HL-60 (cell line): ENCODE measurements at regions not wholly inside any gene's neighbourhood (a gene's known extent, or its start where the extent isn't known, plus 50 kb on each side); places are given as distances from the start of the nearest gene placed in this dataset.

Experiments used
- DNase-seq, 2 experiments: peaks; one replicate each; pipeline ENCODE4 v3.0.0-alpha.2; 2010 to 2020; ENCODE audit warnings: low read depth in 1 of 2, low spot score in 1 of 2
- H3K27ac ChIP-seq: fragments of 250-450 bp; sonication (Bioruptor Pico); replicated peaks from 2 replicates; pipeline ENCODE4 v1.5.1; 2020; ENCODE audit warnings: mild to moderate bottlenecking, moderate library complexity
- H3K27me3 ChIP-seq: fragments of 250-450 bp; sonication (Bioruptor Pico); 2 replicates; pipeline ENCODE4 v1.5.1; 2021; ENCODE audit warnings: mild to moderate bottlenecking, moderate library complexity; ENCODE audit not compliant: insufficient read depth, poor library complexity, severe bottlenecking
- H3K4me3 ChIP-seq: replicated peaks from 2 replicates; pipeline ENCODE4 v1.5.1; 2011; ENCODE audit warnings: mild to moderate bottlenecking, control low read depth, low read length; ENCODE audit not compliant: insufficient read depth
- GABPA ChIP-seq: IDR thresholded peaks from 2 replicates; pipeline ENCODE4 v1.6.1; 2012; ENCODE audit warnings: low read depth
- POLR2AphosphoS5 ChIP-seq: IDR thresholded peaks from 2 replicates; pipeline ENCODE4 v1.6.1; 2012; ENCODE audit warnings: low read depth
- SPI1 ChIP-seq: IDR thresholded peaks from 2 replicates; pipeline ENCODE4 v1.6.1; 2012; ENCODE audit warnings: low read depth, mild to moderate bottlenecking, borderline replicate concordance
- TF ChIP-seq, protein P1 (sequence below): IDR thresholded peaks from one replicate; pipeline ENCODE4 v1.5.1; 2011; ENCODE audit warnings: low read length, control low read depth, inconsistent platforms; ENCODE audit not compliant: insufficient read depth
- TF ChIP-seq, protein P2 (sequence below): IDR thresholded peaks from 2 replicates; pipeline ENCODE4 v1.6.1; 2012; ENCODE audit warnings: low read depth; ENCODE audit not compliant: insufficient replicate concordance

DNA sequence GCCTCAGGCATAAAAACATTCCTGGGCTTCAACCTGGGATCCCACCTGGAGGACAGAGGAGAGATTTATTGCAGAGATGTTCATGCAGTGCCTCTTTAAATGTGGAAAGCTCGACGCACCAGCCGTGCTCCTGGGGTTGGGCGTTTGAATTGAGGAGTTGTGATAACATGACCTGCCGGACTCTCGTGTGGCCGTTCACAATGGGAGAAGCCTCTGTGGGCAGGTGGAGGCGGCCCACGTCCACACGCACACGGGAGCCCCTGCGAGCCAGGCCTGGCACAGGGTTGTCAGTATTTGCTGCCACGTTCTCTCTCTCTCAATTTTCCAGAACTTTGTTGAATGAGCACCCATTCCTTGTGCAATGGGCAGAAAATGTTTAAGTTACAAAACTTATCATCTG is 58.3 kb upstream of the PPARA start:
- TF ChIP-seq, protein P1, sequence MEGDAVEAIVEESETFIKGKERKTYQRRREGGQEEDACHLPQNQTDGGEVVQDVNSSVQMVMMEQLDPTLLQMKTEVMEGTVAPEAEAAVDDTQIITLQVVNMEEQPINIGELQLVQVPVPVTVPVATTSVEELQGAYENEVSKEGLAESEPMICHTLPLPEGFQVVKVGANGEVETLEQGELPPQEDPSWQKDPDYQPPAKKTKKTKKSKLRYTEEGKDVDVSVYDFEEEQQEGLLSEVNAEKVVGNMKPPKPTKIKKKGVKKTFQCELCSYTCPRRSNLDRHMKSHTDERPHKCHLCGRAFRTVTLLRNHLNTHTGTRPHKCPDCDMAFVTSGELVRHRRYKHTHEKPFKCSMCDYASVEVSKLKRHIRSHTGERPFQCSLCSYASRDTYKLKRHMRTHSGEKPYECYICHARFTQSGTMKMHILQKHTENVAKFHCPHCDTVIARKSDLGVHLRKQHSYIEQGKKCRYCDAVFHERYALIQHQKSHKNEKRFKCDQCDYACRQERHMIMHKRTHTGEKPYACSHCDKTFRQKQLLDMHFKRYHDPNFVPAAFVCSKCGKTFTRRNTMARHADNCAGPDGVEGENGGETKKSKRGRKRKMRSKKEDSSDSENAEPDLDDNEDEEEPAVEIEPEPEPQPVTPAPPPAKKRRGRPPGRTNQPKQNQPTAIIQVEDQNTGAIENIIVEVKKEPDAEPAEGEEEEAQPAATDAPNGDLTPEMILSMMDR, result no peak
- TF ChIP-seq POLR2AphosphoS5 (no peak), GABPA (no peak), SPI1 (no peak)
- TF ChIP-seq, protein P2, sequence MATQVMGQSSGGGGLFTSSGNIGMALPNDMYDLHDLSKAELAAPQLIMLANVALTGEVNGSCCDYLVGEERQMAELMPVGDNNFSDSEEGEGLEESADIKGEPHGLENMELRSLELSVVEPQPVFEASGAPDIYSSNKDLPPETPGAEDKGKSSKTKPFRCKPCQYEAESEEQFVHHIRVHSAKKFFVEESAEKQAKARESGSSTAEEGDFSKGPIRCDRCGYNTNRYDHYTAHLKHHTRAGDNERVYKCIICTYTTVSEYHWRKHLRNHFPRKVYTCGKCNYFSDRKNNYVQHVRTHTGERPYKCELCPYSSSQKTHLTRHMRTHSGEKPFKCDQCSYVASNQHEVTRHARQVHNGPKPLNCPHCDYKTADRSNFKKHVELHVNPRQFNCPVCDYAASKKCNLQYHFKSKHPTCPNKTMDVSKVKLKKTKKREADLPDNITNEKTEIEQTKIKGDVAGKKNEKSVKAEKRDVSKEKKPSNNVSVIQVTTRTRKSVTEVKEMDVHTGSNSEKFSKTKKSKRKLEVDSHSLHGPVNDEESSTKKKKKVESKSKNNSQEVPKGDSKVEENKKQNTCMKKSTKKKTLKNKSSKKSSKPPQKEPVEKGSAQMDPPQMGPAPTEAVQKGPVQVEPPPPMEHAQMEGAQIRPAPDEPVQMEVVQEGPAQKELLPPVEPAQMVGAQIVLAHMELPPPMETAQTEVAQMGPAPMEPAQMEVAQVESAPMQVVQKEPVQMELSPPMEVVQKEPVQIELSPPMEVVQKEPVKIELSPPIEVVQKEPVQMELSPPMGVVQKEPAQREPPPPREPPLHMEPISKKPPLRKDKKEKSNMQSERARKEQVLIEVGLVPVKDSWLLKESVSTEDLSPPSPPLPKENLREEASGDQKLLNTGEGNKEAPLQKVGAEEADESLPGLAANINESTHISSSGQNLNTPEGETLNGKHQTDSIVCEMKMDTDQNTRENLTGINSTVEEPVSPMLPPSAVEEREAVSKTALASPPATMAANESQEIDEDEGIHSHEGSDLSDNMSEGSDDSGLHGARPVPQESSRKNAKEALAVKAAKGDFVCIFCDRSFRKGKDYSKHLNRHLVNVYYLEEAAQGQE, result no peak
- Histone ChIP-seq H3K27ac (no peak overlapping the region), H3K4me3 (no peak overlapping the region), H3K27me3 (no peaks in the 10 kb centered on the region)
- DNase-seq, result no peak

DNA sequence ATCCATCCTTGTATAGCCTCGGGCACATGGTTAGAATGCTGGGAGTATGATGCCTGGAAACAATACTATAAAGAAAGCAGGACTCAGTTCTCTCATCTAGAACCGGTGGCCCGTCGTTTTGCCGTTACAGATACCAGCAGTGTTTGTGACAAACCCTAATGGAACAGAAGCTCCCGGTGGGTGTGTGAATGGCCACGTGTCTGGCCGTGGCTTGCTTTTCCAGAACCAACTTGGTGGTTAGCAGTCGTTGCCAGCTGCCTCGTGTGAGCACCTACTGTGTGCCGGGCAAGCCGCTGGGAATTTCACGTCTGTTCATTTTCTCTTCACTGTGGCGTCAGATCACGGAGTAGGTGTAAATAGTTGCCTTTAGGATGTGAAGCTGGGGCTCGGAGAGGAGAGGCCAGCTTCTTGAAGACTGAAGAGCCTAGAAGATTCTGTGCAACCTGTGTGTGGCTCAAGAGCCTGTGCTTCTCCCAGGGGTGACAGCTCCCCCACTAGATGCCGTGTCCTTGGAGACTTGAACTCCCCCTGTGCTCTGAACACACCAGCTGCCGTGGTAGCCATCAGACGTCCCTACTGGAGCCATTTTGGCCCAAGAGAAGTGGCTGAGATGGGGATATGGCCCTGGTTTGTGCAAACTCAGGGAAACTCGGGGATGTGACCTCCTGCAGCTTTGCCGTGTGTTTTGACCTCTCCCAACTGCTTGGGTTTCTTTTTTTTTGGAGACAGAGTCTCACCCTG is 57.5 kb upstream of the PPARA start:
- H3K27ac ChIP-seq, result no peak overlapping the region
- DNase-seq, result no peak

DNA sequence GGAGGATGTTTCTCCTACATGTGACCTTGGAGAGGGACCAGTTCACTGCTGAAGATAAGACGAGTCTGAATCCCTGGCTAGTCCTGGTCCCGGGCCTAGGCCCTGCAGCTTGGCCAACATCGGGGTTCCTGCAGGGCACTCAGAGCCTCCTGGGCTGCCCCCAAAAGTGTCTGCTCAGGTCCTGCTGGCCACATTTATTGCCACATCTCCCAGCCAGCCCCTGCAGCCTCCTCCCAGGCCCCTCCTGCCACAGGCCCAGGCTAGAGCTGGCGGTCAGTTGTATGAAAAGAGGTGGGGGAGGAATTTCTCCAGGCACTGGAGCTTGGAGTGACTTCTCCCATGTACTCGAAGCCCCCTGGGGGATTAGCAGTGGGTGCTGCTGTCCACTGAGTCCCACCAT is 56.5 kb upstream of the PPARA start:
- Histone ChIP-seq H3K27me3 (no peaks in the 10 kb centered on the region), H3K27ac (no peak overlapping the region), H3K4me3 (no peak overlapping the region)
- DNase-seq, result no peak
- TF ChIP-seq, protein P1, result no peak
- TF ChIP-seq, protein P2, result no peak
- TF ChIP-seq GABPA (no peak), POLR2AphosphoS5 (no peak), SPI1 (no peak)

More for the DNA sequence above, 57.5 kb upstream of the PPARA start:
- TF ChIP-seq POLR2AphosphoS5 (no peak), GABPA (no peak), SPI1 (no peak)
- TF ChIP-seq, protein P1, result no peak
- TF ChIP-seq, protein P2, result no peak
- Histone ChIP-seq H3K4me3 (no peak overlapping the region), H3K27me3 (no peaks in the 10 kb centered on the region)
